Naive B cell (primary cell): ENCODE measurements at regions not wholly inside any gene's neighbourhood (a gene's known extent, or its start where the extent isn't known, plus 50 kb on each side); places are given as distances from the start of the nearest gene placed in this dataset.

Experiments
- ATAC-seq, 2 donors: fragments of 150-1000 bp; cut with Tn5 transposase; 2 replicates each; pipeline ENCODE4 v1.10.0; 2021; ENCODE audit warnings: low read depth in 2 of 2, mild to moderate bottlenecking in 2 of 2, moderate library complexity in 2 of 2
- DNase-seq: peaks from one replicate; pipeline ENCODE4 v3.0.0; 2022
- H3K27ac Mint-ChIP-seq, 6 donors: one replicate each; pipeline ENCODE4 v1.8.0; 2020 to 2022; ENCODE audit warnings: mild to moderate bottlenecking in 6 of 6, mixed read lengths in 6 of 6, moderate library complexity in 5 of 6, inconsistent platforms in 2 of 6
- H3K27me3 Mint-ChIP-seq, 3 donors: one replicate each; pipeline ENCODE4 v1.8.0; 2021 to 2022; ENCODE audit warnings: mixed read lengths in 3 of 3, mild to moderate bottlenecking in 1 of 3
- H3K36me3 Mint-ChIP-seq, 2 donors: one replicate each; pipeline ENCODE4 v1.8.0; 2020 to 2022; ENCODE audit warnings: mixed read lengths in 2 of 2, inconsistent platforms in 1 of 2, mild to moderate bottlenecking in 1 of 2
- H3K4me1 Mint-ChIP-seq, 3 donors: one replicate each; pipeline ENCODE4 v1.8.0; 2020 to 2022; ENCODE audit warnings: mixed read lengths in 3 of 3, inconsistent platforms in 1 of 3, mild to moderate bottlenecking in 1 of 3, moderate library complexity in 1 of 3
- H3K4me3 Mint-ChIP-seq, 8 donors: one replicate each; pipeline ENCODE4 v1.8.0; 2020 to 2022; ENCODE audit warnings: mild to moderate bottlenecking in 8 of 8, mixed read lengths in 8 of 8, moderate library complexity in 8 of 8, inconsistent platforms in 2 of 8
- H3K9me3 Mint-ChIP-seq, 7 donors: one replicate each; pipeline ENCODE4 v1.8.0; 2020 to 2022; ENCODE audit warnings: mixed read lengths in 7 of 7, mild to moderate bottlenecking in 5 of 7, inconsistent platforms in 2 of 7, moderate library complexity in 1 of 7

DNA sequence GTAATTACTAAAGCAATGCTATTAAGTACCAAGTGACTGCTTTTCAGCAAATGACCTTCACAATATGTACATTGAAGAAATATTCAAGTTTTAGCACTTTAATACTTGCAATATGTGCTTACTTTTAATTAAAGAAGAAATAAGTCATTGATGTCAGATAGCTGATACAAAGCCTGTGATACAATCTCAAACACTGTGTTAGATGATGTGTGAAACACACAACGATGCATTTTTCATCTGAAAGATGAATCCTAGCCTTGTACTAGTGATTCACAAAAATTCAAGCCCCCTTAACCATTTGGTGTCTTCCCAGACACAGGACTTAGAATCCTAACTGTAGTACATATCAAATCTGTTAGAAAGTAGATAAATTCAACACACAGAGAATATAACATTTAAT lies 724.1 kb upstream of the ADAMTS5 start:
- DNase-seq (no peak), ATAC-seq (no peak)
- Mint-ChIP-seq H3K27me3 (peaks cover 0 to 4% (median 0%) of the 10 kb centered on the region in 3 donors), H3K9me3 (peaks cover 0 to 10% (median 4%) of the 10 kb centered on the region in 7 donors), H3K4me3 (no peak overlapping the region), H3K27ac (no peak overlapping the region), H3K4me1 (no peaks in the 10 kb centered on the region), H3K36me3 (no peaks in the 10 kb centered on the region)

DNA sequence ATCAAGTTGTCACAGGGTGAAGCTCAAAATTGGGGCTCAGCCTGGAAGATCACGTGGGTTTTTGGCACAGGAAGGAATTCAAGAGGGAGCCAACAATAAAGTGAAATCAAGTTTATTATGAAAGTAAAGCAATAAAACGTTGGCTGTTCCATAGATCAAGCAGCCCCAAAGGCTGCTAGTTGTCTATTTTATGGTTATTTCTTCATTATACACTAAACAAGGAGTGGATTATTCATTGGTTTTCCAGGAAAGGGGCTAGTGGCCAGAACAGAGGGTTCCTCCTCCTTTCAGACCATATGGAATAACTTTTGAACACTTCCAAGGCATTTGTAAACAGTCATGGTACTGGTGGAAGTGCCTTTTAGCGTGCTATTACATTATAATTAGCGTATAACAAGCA lies 723.5 kb upstream of the ADAMTS5 start:
- Mint-ChIP-seq H3K27me3 (no peaks in the 10 kb centered on the region), H3K4me3 (no peak overlapping the region), H3K36me3 (no peaks in the 10 kb centered on the region), H3K9me3 (peaks cover 0 to 10% (median 3%) of the 10 kb centered on the region in 7 donors), H3K4me1 (no peaks in the 10 kb centered on the region), H3K27ac (no peak overlapping the region)
- ATAC-seq (no peak), DNase-seq (no peak)

DNA sequence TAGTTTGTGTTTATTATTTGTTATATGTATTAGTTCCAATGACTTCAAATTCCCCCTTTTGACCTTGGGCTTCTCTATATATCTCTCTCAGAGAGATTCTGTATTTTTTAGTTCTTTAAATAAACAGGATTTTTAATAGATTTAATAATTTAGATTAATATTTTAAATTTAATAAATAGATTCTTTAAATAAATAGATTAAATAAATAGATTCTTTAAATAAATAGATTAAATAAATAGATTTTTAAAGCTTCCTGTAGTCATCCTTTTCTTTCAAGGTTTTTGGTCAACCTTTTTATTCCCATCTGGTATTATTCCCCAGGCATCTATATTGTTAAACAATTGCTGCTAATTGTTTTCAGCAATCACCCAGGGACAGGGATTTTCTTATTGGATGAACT lies 721.9 kb upstream of the ADAMTS5 start:
- no peak overlapping the region for H3K27ac Mint-ChIP-seq
- ATAC-seq (no peak), DNase-seq (no peak)
- H3K4me3 Mint-ChIP-seq, result no peak overlapping the region
- no peaks in the 10 kb centered on the region for H3K4me1 Mint-ChIP-seq
- no peaks in the 10 kb centered on the region for H3K27me3 Mint-ChIP-seq
- H3K9me3 Mint-ChIP-seq, result peaks cover 0 to 8% (median 0%) of the 10 kb centered on the region in 7 donors
- H3K36me3 Mint-ChIP-seq, result no peaks in the 10 kb centered on the region

DNA sequence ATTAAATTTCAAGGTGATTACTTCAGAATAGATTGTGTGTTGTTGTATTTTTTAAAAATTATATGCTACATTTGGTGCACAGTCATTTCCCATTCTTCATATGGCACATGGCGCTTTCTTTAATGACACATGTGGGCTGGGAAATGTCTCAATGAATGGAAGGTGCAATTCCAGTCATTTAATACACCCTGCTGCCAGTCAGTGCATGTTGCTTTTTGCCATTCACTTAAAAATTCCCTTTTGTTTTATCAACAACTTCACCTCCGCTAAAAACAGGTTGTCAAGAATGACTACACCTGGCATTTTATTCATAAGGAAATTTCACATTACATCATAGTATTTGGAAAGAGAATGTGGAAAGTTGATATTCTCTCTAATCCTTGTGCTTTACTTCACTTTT lies 716.4 kb upstream of the ADAMTS5 start:
- no peak for DNase-seq
- Mint-ChIP-seq H3K27ac (no peak overlapping the region), H3K9me3 (peaks cover 0 to 8% (median 0%) of the 10 kb centered on the region in 7 donors), H3K4me3 (no peak overlapping the region), H3K4me1 (no peaks in the 10 kb centered on the region), H3K27me3 (no peaks in the 10 kb centered on the region), H3K36me3 (no peaks in the 10 kb centered on the region)
- no peak for ATAC-seq

DNA sequence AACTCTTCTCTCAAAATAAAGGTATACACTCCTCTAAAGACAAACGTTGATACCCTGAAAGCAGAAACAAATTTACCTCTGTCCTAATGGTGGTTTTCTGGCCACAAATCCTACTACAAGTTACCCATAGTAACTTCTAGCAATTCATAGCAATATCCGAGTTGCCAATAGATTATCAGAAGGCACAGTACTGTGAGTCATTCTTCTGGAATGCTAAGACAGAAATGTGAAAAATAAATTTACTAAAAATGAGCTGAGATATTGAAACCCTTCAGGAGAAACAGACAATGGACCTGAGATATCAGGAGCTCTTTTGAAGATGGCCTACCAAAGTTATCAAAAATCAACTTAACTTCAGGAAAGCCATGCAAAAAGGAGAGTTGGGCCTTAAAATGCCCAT lies 715.0 kb upstream of the ADAMTS5 start:
- no peak for ATAC-seq
- Mint-ChIP-seq H3K36me3 (no peaks in the 10 kb centered on the region), H3K27me3 (no peaks in the 10 kb centered on the region), H3K27ac (no peak overlapping the region), H3K4me3 (no peak overlapping the region), H3K4me1 (no peaks in the 10 kb centered on the region), H3K9me3 (peaks cover 0 to 6% (median 0%) of the 10 kb centered on the region in 7 donors)
- DNase-seq, result no peak

DNA sequence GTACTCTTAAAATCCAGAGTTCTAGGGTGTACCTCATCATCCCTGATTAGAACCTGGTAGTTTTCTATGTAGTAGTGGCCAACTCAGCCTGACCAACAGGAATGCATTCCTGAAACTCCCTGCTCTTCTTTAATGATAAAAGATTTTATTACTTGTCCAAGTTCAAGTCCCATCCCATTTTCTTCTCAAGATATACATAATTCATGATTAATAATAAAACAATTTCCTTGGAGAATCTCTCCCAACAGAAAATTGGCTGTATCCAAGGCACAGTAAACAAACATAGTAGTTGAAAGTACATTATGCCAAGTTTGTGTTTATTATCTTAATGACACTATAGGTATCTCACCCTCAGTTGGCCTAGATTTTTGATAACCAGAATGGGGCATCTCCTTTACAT lies 714.1 kb upstream of the ADAMTS5 start:
- H3K4me1 Mint-ChIP-seq, result no peaks in the 10 kb centered on the region
- ATAC-seq (no peak), DNase-seq (no peak)
- no peak overlapping the region for H3K27ac Mint-ChIP-seq
- H3K9me3 Mint-ChIP-seq, result peaks cover 0 to 6% (median 0%) of the 10 kb centered on the region in 7 donors
- H3K4me3 Mint-ChIP-seq, result no peak overlapping the region
- no peaks in the 10 kb centered on the region for H3K27me3 Mint-ChIP-seq
- H3K36me3 Mint-ChIP-seq, result no peaks in the 10 kb centered on the region

DNA sequence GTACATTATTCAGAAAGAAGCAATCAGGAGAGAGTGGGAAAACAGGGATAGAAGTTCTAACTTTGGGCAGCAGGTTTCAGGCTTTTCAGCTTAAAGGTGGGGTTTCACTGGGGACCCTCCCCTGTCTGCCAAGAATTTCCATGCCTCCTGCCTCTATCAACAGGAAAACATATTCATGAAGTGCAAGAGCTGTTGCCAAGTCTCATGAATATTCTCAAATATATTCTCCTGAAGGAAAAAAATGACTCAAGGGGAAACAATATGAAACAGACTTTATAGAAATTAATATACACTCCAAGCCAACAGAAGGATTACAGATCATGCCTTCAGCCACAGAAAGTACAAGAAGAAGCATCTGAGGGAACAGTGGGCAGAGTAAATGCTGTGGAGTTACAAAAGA lies 713.3 kb upstream of the ADAMTS5 start:
- Mint-ChIP-seq H3K36me3 (no peaks in the 10 kb centered on the region), H3K27ac (no peak overlapping the region), H3K4me1 (no peaks in the 10 kb centered on the region), H3K4me3 (no peak overlapping the region), H3K27me3 (no peaks in the 10 kb centered on the region), H3K9me3 (peaks cover 0 to 6% (median 0%) of the 10 kb centered on the region in 7 donors)
- DNase-seq (no peak), ATAC-seq (no peak)

DNA sequence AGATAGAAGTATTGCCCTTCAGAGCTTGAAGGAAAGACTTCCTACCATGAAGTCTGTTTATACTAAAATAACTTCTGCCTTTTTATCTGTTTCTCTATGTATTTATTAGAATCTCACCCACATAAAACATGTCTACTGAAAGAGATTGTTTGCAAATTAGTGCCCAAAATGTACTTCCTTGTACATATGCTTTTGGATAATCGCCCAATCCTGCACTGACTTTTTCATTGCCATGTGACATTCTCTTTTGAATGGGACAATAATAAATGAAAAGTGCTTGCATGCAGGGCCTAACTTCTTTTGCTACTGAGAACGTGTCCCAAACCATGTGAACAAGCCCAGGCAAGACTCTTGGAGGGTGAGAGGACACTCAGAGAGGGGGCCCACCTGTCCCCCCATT lies 711.6 kb upstream of the ADAMTS5 start:
- Mint-ChIP-seq H3K36me3 (no peaks in the 10 kb centered on the region), H3K27ac (no peak overlapping the region), H3K4me1 (no peaks in the 10 kb centered on the region), H3K9me3 (peaks cover 0 to 6% (median 0%) of the 10 kb centered on the region in 7 donors), H3K4me3 (no peak overlapping the region), H3K27me3 (no peaks in the 10 kb centered on the region)
- ATAC-seq (no peak), DNase-seq (no peak)

DNA sequence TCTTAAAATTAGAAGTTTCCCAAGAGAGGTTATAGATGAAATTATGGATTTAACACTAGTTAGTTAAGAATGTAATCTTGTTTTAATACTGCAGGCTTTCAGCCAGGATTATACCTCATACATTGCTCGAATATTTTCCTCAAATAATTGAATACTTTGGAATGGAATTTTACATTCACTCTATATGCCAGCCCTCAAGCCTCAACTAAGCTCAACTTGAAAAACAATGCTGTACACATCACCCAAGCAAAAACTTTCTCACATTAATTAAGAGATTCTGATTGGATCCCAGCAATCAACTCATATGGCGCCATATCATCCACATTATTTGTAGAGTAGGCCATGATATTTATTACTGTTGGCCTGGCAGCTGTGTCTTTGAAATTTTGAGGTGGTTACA lies 710.7 kb upstream of the ADAMTS5 start:
- Mint-ChIP-seq H3K36me3 (no peaks in the 10 kb centered on the region), H3K4me1 (no peaks in the 10 kb centered on the region), H3K4me3 (no peak overlapping the region), H3K27ac (no peak overlapping the region), H3K27me3 (no peaks in the 10 kb centered on the region), H3K9me3 (peaks cover 0 to 6% (median 0%) of the 10 kb centered on the region in 7 donors)
- DNase-seq (no peak), ATAC-seq (no peak)

DNA sequence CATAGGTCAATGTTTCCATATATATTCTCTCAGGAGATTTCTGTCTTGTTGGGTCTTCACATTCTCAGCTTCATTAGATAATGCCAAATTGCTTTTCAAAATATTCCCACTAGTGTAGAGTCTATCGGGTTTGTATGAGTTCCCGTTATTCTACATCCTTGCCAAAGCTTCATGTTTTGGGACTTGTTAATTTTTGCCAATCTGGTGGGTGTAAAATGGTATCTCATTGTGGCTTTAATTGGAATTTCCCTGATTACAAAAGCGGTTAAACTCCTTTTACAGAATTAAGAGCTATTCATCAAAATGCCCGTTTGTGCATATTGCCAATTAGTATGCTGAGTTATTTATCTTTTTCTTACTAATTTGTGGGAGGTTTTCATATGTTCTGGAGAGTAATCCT lies 708.4 kb upstream of the ADAMTS5 start:
- DNase-seq, result no peak
- no peaks in the 10 kb centered on the region for H3K4me1 Mint-ChIP-seq
- H3K27me3 Mint-ChIP-seq, result no peaks in the 10 kb centered on the region
- H3K9me3 Mint-ChIP-seq, result peaks cover 0 to 3% (median 0%) of the 10 kb centered on the region in 7 donors
- H3K27ac Mint-ChIP-seq, result no peak overlapping the region
- no peaks in the 10 kb centered on the region for H3K36me3 Mint-ChIP-seq
- no peak for ATAC-seq
- no peak overlapping the region for H3K4me3 Mint-ChIP-seq

DNA sequence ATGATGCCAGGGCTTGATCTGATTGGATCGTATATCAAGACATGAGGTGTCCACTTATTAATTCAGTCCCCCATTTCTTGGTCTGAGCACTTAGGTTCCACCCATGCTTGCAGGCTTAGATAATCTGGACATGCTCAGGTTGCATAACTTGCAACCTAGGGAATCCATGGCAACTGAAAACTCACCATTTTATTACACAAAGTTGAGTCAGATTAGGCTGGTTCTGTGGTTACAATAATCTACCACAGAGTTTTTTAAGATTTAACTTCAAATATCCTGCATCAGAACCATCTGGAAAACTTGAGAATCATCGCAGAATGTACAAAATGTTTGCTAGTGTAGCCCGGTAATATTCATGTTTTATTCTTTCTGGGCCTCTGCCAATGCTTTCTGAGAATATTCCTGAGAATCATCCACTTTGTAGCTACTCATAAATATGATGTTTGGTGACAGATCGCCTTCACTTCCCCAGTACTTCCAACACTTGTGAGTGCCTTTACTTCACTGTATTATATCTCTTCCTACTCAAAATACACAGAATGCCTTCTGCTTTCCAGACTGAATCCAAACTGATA lies 707.2 kb upstream of the ADAMTS5 start:
- H3K27me3 Mint-ChIP-seq, result no peaks in the 10 kb centered on the region
- no peak overlapping the region for H3K4me3 Mint-ChIP-seq

DNA sequence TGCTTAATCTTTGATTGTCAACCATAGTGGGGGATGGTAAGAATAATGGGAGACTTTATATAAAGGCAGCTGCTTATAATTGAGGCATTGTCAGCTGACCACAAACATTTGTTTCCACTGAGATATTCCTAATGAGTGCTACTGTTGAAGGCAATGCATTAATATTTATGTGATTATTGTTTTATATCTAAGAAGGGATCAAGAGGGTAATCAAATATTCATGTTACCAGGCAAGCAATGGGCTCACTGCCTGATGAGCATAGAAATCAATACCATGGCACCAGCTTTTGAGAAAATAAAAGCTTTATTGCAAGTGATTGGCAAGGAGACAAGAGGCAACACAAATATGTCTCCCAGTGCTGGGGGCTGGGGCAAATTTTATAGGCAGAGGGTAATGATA lies 706.7 kb upstream of the ADAMTS5 start:
- DNase-seq (no peak), ATAC-seq (no peak)
- Mint-ChIP-seq H3K4me1 (no peaks in the 10 kb centered on the region), H3K36me3 (no peaks in the 10 kb centered on the region), H3K27ac (no peak overlapping the region), H3K27me3 (no peaks in the 10 kb centered on the region), H3K9me3 (peaks cover 0 to 1% (median 0%) of the 10 kb centered on the region in 7 donors), H3K4me3 (no peak overlapping the region)

More for the DNA sequence above, 707.2 kb upstream of the ADAMTS5 start:
- peaks cover 0 to 1% (median 0%) of the 10 kb centered on the region in 7 donors for H3K9me3 Mint-ChIP-seq
- H3K27ac Mint-ChIP-seq, result no peak overlapping the region
- no peaks in the 10 kb centered on the region for H3K36me3 Mint-ChIP-seq
- DNase-seq (no peak), ATAC-seq (no peak)
- no peaks in the 10 kb centered on the region for H3K4me1 Mint-ChIP-seq

DNA sequence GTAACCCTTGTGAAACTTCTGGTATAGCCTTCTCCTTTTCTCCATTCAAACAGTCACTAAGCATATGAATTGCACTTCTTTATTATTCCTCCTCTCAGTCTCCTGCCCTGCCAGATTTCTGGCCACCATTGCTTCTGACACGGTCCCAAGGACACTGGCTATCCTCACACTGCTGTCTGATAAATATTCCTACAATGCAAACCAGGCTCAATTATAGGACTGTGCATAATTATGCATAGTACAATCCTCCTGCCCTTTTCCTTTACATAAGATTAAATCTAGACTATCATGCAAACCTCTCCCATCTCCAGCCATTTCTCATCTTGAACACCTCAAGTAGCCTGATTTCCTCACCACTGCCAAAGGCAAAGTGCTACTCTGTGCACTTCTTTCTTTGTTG lies 704.3 kb upstream of the ADAMTS5 start:
- H3K4me1 Mint-ChIP-seq, result no peaks in the 10 kb centered on the region

DNA sequence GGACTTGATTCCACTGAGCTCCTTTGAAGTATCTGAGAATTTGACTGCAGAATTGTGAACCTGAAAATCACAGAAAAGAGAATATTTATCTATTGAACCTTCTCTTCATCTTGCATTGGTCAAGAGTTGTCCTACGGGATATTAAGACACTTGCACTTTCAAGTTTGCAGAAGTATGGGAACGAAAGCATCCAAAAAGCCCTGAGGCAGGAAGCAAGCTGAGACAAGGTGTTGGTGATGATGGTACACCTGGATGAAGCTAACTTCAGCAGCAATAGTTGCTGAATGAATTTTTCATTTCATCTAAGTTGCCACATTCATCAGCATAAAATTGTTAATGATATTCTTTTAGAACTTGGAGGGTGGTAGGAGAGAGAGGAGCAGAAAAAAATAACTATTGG lies 686.6 kb upstream of the ADAMTS5 start:
- H3K4me3 Mint-ChIP-seq, result no peak overlapping the region
- no peak for ATAC-seq
- H3K4me1 Mint-ChIP-seq, result no peaks in the 10 kb centered on the region
- peaks cover 0 to 11% (median 0%) of the 10 kb centered on the region in 7 donors for H3K9me3 Mint-ChIP-seq
- no peaks in the 10 kb centered on the region for H3K36me3 Mint-ChIP-seq
- H3K27ac Mint-ChIP-seq, result no peak overlapping the region
- no peaks in the 10 kb centered on the region for H3K27me3 Mint-ChIP-seq
- DNase-seq, result no peak

More for the DNA sequence above, 704.3 kb upstream of the ADAMTS5 start:
- peaks cover 0 to 3% (median 0%) of the 10 kb centered on the region in 7 donors for H3K9me3 Mint-ChIP-seq
- H3K27me3 Mint-ChIP-seq, result no peaks in the 10 kb centered on the region
- DNase-seq (no peak), ATAC-seq (no peak)
- no peak overlapping the region for H3K27ac Mint-ChIP-seq
- no peaks in the 10 kb centered on the region for H3K36me3 Mint-ChIP-seq
- H3K4me3 Mint-ChIP-seq, result no peak overlapping the region

DNA sequence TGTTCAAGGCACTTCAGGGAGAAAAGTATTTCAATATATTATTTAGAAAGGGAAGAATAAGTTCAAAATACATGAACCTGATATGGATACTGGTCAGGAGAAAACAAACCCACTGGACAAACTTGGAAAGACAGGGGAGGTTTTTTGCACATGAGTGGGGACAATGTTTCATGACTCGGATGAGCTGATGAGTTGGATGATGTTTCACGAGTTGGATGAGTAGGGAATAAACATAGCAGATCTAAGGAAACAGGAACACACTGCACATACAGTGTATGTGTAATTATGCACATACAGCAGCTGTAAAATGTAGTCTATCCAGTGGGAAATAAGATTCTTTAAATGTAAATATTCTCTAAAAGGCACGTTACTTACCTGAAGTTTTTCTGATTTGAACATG lies 682.9 kb upstream of the ADAMTS5 start:
- H3K27me3 Mint-ChIP-seq, result no peaks in the 10 kb centered on the region
- no peak overlapping the region for H3K4me3 Mint-ChIP-seq

More for the DNA sequence above, 682.9 kb upstream of the ADAMTS5 start:
- Mint-ChIP-seq H3K9me3 (peaks cover 0 to 11% (median 2%) of the 10 kb centered on the region in 7 donors), H3K36me3 (no peaks in the 10 kb centered on the region), H3K4me1 (no peaks in the 10 kb centered on the region), H3K27ac (no peak overlapping the region)
- DNase-seq (no peak), ATAC-seq (no peak)
